Endothelial cell of umbilical vein (primary cell): ENCODE measurements at regions not wholly inside any gene's neighbourhood (a gene's known extent, or its start where the extent isn't known, plus 50 kb on each side); places are given as distances from the start of the nearest gene placed in this dataset.

Experiments
- BruUV-seq: library from RNA; stranded (reverse); fragments of 400-500 nt; replicated peaks from 2 replicates; lab custom pipeline; 2021; lab: Mats Ljungman, UMichigan
- CTCF ChIA-PET: fragments of 300-600, 350-600 bp; sonication (Branson Sonifier 250); formaldehyde crosslinking; loops from one replicate; lab custom pipeline; 2021; ENCODE audit warnings: antibody characterized with exemption, inconsistent platforms; lab: Charles Lee
- POLR2A ChIA-PET: fragments of 300-600, 350-600 bp; sonication (Branson Sonifier 250); formaldehyde crosslinking; loops from one replicate; lab custom pipeline; 2021; ENCODE audit warnings: antibody characterized with exemption, inconsistent platforms; lab: Charles Lee
- DNase-seq: peaks from one replicate; pipeline ENCODE4 v3.0.0-alpha.2; 2011; ENCODE audit warnings: low read depth, low spot score
- FAIRE-seq: peaks from 2 replicates; lab custom pipeline; 2011; peaks lifted over from hg19 to GRCh38; lab: Jason Lieb, UNC
- H2AFZ ChIP-seq: 2 replicates; pipeline ENCODE4 v1.6.0; 2012; ENCODE audit warnings: low read depth, low read length, control low read depth, inconsistent platforms
- H3K27ac ChIP-seq: 2 replicates; pipeline ENCODE4 v1.5.1; 2011; ENCODE audit warnings: low read depth, mild to moderate bottlenecking, control low read depth, low read length, moderate library complexity; ENCODE audit not compliant: insufficient read depth
- H3K27me3 ChIP-seq, 2 experiments: 2 replicates each; pipeline versions ENCODE4 v1.6.0 to v1.6.1; 2011; ENCODE audit warnings: low read length in 2 of 2, mixed read lengths in 1 of 2; ENCODE audit not compliant: control insufficient read depth in 2 of 2, insufficient read depth in 2 of 2
- H3K36me3 ChIP-seq, 2 experiments: 2 replicates in 1 of 2; 3 replicates in 1 of 2; pipeline ENCODE4 v1.5.1; 2011; ENCODE audit warnings: low read length in 2 of 2, mild to moderate bottlenecking in 1 of 2, moderate library complexity in 1 of 2; ENCODE audit not compliant: control insufficient read depth in 2 of 2, insufficient read depth in 2 of 2; ENCODE audit errors: extremely low read depth in 1 of 2
- H3K4me1 ChIP-seq: 3 replicates; pipeline ENCODE4 v1.5.1; 2011; ENCODE audit warnings: mild to moderate bottlenecking, low read length; ENCODE audit not compliant: control insufficient read depth, insufficient read depth; ENCODE audit errors: extremely low read depth
- H3K4me2 ChIP-seq: 2 replicates; pipeline ENCODE4 v1.6.1; 2011; ENCODE audit warnings: low read length, control low read depth, mixed read lengths; ENCODE audit not compliant: insufficient read depth
- H3K4me3 ChIP-seq, 3 experiments: fragments of 200-600 bp in 1 of 3; sonication (generic), shearing (Covaris generic) in 1 of 3; replicated peaks in 1 of 3; 2 replicates each; pipeline ENCODE4 v1.5.1; 2011 to 2016; ENCODE audit warnings: control low read depth in 3 of 3, low read length in 3 of 3, mild to moderate bottlenecking in 2 of 3, inconsistent platforms in 1 of 3, low read depth in 1 of 3, moderate library complexity in 1 of 3; ENCODE audit not compliant: insufficient read depth in 1 of 3
- H3K79me2 ChIP-seq: 2 replicates; pipeline ENCODE4 v1.6.0; 2012; ENCODE audit warnings: low read length, inconsistent platforms; ENCODE audit not compliant: control insufficient read depth, insufficient read depth
- H3K9ac ChIP-seq: replicated peaks from 2 replicates; pipeline ENCODE3; 2011; ENCODE audit warnings: low read length, control low read depth; ENCODE audit not compliant: insufficient read depth; ENCODE audit errors: extremely low read depth
- H3K9me1 ChIP-seq: replicated peaks from 3 replicates; pipeline ENCODE4 v1.6.0; 2011; ENCODE audit warnings: mild to moderate bottlenecking, low read length; ENCODE audit not compliant: control insufficient read depth, insufficient read depth; ENCODE audit errors: extremely low read depth
- H3K9me3 ChIP-seq: replicated peaks from 2 replicates; pipeline ENCODE4 v1.5.1; 2012; ENCODE audit warnings: low read length, inconsistent platforms; ENCODE audit not compliant: control insufficient read depth, insufficient read depth
- H4K20me1 ChIP-seq: replicated peaks from 2 replicates; pipeline ENCODE3; 2011; ENCODE audit warnings: mild to moderate bottlenecking, low read length; ENCODE audit not compliant: control insufficient read depth, insufficient read depth; ENCODE audit errors: extremely low read depth
- CTCF ChIP-seq, 2 donors: IDR thresholded peaks; 1 replicate in 1 of 2; 2 replicates in 1 of 2; pipeline ENCODE4 v1.5.1; 2011; ENCODE audit warnings: low read length in 2 of 2, mild to moderate bottlenecking in 2 of 2, moderate library complexity in 2 of 2, control low read depth in 1 of 2, inconsistent platforms in 1 of 2, low read depth in 1 of 2; ENCODE audit not compliant: insufficient read depth in 1 of 2; ENCODE audit errors: extremely low read depth in 1 of 2
- EZH2 ChIP-seq: IDR thresholded peaks from 2 replicates; pipeline ENCODE4 v1.6.1; 2012; ENCODE audit warnings: borderline replicate concordance, low read depth, mild to moderate bottlenecking, moderate library complexity, low read length, inconsistent platforms; ENCODE audit not compliant: severe bottlenecking
- FOS ChIP-seq: IDR thresholded peaks from 2 replicates; pipeline ENCODE4 v1.6.1; 2011; ENCODE audit warnings: mild to moderate bottlenecking, low read length, moderate library complexity, borderline replicate concordance; ENCODE audit not compliant: insufficient read depth
- GATA2 ChIP-seq: IDR thresholded peaks from 2 replicates; pipeline ENCODE4 v1.7.0; 2011; ENCODE audit warnings: low read depth, mild to moderate bottlenecking, moderate library complexity, mixed read lengths, low read length; ENCODE audit not compliant: insufficient read length, insufficient read depth
- JUN ChIP-seq: IDR thresholded peaks from 2 replicates; pipeline ENCODE4 v1.6.1; 2011; ENCODE audit warnings: borderline replicate concordance, low read depth; ENCODE audit not compliant: insufficient read length, insufficient read depth
- MAX ChIP-seq: IDR thresholded peaks from 2 replicates; pipeline ENCODE4 v1.6.1; 2011; ENCODE audit not compliant: insufficient read depth, insufficient read length
- MYC ChIP-seq: IDR thresholded peaks from one replicate; pipeline ENCODE4 v1.6.1; 2011; ENCODE audit warnings: mild to moderate bottlenecking, low read depth, low read length
- POLR2A ChIP-seq: IDR thresholded peaks from 2 replicates; pipeline ENCODE4 v1.6.1; 2012; ENCODE audit warnings: low read depth, mild to moderate bottlenecking, control low read depth, low read length
- POLR2AphosphoS5 ChIP-seq: IDR thresholded peaks from 2 replicates; pipeline ENCODE4 v1.6.1; 2012; ENCODE audit warnings: low read depth, mild to moderate bottlenecking, control low read depth, low read length, moderate library complexity; ENCODE audit not compliant: insufficient read depth
- dilution Hi-C: fragments of 300-500 bp; cut with MboI; formaldehyde crosslinking; loops from one replicate; pipeline ENCODE4 v1.15.0; 2019; ENCODE audit warnings: low sequenced_read_pairs; ENCODE audit not compliant: extremely low pct_ligation_motif_present
- intact Hi-C: fragments of 100-400 bp; cut with micrococcal nuclease; formaldehyde crosslinking; loops from one replicate; pipeline ENCODE4 v1.10.0; 2022

- DNase-seq (no peak), FAIRE-seq (peak; percentile 53)
- no peak overlapping the region for H3K4me3 ChIP-seq
- dilution Hi-C loops: no loop called here
- H3K9me3 ChIP-seq: no peaks in the 10 kb centered on the region
- peak overlapping the region; percentile 97 for H3K27ac ChIP-seq
- no peak overlapping the region for H2AFZ ChIP-seq
- no peaks in the 10 kb centered on the region for H4K20me1 ChIP-seq
- H3K9ac ChIP-seq: no peak overlapping the region
- TF ChIP-seq MYC (no peak), JUN (no peak), POLR2AphosphoS5 (no peak), POLR2A (no peak), CTCF (IDR thresholded peaks at IDR 0.05; ENCODE audit: extremely low read depth in 1 of 2, insufficient read depth in 1 of 2, low read depth in 1 of 2, low read length in 2 of 2) (no peak), EZH2 (no peak), MAX (no peak), FOS (no peak), GATA2 (no peak)
- no TSS peak for BruUV-seq
- CTCF ChIA-PET: interaction anchor here (0.7 to 1.3 kb wide), 3 partner anchors 27 to 129 kb away, joined by 3 read pairs; no protein-coding TSS in a partner anchor
- H3K9me1 ChIP-seq: no peaks in the 10 kb centered on the region
- POLR2A ChIA-PET: interaction anchor here (0.5 kb wide), 1 partner anchor 188 kb away, joined by 6 read pairs; no protein-coding TSS in a partner anchor
- no peaks in the 10 kb centered on the region for H3K36me3 ChIP-seq
- no peaks in the 10 kb centered on the region for H3K27me3 ChIP-seq
- intact Hi-C loops: no loop called here
- peaks cover 35% of the 10 kb centered on the region for H3K4me1 ChIP-seq
- H3K79me2 ChIP-seq: no peaks in the 10 kb centered on the region
- no peak overlapping the region for H3K4me2 ChIP-seq
These were observed 129.9 kb upstream of the HES1 start for GRCh38 chr3:194005930-194006501.
